ENCODE measurements at regions not wholly inside any gene's neighbourhood (a gene's known extent, or its start where the extent isn't known, plus 50 kb on each side); places are given as distances from the start of the nearest gene placed in this dataset.

DNA sequence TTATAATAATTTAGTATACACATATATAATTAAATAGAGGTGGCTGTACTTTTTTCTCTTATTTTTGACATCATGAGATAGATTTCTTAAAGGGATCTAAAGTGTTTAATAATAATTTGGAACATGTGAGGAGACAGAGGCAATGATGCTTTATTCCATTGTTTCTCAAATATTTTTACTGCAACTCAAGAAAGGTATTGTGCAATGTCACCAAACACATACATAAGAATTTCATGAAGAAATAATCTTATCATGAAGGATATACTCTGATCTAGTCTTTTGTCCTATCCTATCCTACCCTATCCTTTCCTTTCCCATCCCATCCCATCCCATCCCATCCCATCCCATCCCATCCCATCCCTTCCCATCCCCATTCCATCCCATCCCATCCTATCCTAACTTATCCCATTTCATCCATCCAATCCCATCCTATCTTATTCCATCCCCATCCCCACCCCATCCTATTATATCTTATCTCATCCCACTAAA is 232.1 kb upstream of the SMIM21 start:
- DNase-seq = no peak

DNA sequence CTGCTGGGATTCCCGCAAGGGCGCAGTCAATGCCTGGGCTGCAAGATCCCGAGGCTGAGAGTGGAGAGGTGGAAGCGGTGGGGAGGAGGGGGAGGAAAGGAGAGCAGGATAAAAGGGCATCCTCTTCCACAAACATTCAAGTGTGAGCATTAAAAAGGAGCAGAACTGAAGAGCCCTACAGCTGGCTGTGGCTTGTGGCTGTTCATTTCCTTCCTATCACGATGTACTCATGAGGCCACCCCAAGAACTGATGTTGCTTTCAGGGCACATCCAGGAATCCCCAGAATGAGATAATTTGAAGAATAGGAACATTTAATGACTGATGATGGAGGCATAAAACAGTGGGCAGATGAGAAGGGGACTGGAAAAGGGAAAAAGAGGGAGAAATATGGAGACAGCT is 230.8 kb upstream of the SMIM21 start:
- no peak for DNase-seq

DNA sequence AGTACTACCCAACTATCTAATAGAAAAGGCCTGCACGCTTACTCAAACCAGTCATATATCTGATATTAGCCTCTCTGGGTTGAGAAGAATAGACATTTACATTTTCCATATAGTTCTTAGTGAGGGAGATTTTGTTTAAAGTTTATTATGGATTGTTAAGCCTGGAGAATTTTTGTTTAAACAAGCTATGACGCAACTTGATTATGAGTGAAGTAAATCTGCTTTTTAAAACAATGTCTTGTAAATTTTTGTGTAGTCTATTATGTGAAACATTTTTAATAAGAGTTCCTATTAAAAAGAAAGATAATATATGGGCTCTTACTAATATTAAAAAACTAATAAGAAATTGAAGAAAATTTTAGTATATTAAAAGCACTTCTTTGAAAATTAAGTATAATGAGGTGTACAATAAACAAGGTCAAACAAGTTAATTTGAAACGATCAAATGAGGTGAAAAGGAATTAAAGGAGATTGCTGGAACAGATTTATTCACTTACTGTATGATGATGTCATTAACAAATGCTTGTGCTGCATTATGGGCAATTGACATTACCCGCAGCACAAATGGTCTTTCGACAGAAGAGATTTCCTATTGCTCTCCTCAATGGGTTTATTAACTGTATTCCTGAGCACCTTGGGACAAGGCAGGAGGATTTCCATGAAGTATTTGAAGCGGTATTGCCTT is 229.2 kb upstream of the SMIM21 start:
- no peak for DNase-seq

DNA sequence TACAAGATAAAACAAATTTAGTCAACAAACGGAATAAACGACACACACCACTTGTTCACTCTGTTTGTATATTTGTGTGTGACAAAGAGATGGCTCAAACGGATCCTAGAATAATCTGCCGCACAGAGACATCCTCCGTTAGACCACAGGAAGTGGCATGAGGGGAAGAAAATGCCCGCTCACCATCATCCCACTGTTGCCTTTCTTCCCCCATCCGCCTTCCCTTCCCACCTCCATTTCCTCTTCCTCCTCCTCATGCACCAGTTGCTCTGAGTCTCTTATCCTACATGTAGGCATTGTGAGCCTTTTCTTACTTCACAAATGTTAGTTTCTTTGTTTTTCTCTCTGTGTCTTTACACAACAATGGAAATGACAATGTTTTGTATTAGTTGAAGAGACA is 228.5 kb upstream of the SMIM21 start:
- DNase-seq = no peak

DNA sequence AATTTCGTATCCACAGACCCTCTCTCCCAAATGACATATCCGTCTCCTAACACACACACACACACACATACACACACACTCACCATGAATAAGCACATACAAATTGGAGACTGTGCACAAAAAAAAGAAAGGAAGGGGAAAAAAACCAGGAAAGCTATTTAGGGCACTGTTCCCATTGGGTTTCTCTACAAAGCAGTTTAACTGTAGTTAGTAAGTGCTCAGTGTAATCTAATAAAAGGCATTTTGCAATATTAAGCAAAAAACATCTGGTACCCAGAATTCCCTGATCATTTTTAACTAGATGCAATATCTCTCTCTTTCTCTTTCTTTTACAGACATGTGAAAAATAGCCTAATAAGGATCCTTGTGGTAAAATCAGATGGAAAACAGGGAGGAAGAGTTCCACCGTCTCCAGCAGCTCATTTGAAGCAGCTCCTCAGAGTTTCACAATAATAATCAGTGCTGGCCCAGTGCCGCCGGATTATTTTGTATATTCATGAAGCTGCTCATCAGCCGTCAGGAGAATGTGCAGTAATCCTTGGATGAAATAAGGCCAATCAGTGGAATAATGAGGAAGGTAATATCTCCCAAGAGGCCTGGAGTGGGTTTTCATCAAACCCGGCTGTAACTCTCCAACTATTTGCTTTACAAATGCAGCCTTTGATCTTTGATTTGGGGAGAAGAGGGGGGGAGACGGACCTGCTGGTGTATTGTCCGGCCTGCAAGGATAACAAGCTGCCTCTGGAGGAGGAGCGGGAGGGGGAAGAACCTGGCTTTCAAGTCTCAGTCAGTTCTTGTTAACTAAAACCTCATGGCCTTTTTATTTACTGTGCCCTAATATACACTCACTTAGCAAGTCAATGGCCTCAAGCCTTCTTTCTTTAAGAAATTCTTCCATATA is 227.6 kb upstream of the SMIM21 start:
- peak; percentile 85 for DNase-seq

DNA sequence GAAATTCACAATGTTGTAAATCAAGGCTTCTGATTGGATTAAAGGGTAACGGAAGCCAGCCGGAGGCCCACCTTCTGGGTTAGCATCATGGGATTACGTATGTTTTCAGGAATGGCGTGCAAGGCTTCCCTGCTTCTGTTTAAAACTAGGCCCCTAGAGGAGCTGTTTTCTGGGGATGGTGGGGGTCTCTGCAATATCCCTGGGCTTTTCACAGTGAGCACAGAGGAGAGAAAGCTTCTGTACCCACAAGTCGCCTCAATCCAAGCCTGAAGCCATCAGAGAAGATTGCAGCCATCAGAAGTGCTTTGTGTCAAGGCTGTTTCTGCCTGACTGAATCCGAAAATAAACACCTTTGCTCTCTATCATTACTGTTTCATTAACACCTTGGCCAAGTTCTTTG is 226.9 kb upstream of the SMIM21 start:
- no peak for DNase-seq

DNA sequence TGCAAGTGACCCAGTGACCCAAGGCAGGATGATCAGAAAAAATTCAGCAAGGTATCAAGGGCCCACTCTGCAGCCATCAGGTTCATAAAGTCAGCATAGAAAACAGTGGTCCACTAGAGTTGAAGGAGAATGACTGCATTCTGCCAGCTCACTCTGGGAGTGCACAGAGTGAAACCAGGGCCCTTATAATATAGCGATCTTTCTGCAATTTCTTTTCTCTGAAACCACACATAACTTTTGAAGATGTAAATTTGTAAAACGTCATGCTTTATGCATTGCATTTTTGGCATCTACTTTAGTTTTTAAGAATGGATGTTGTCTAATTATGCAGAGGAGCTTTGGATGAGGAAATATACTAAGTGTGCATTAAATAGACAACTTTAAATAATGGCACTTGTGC is 225.0 kb upstream of the SMIM21 start:
- no peak for DNase-seq

DNA sequence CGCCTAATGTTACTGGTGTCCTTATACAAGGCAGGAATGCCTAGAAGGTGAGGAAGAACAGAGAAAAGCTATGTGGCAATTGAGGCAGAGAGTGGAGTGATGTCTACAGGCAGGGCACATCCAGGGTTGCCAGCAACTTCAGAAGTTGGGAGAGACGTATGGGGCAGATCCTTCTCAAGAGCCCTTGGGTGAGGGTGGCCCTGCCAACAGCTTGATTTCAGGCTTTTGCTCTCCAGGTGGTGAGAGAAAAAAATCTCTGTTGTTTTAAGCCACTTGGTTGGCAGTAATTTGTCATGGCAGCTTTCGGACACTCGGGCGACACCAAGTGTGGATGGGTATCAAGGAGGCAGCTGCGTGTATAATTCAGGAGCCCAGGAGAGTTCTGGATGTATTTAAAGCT is 217.4 kb upstream of the SMIM21 start:
- DNase-seq = no peak

DNA sequence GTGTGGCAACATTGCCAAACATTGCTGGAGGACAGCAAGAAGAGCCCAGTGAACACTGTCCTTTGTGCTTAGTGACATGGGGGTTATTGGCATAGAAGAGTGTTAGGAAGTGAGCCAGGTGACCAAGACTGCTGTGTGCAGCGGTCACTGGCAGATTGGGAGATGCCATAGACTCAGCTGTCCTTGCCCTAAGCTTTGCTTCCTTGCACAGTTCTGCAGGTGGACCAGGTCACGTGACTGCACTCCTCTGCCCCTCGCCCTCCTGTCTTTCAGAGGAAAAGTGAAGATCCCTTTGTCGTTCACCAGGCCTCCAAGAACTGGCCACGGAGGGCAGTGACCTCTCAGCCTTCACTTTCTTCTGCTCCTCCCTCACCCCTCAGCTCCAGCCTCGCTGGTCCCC is 215.6 kb upstream of the SMIM21 start:
- no peak for DNase-seq

DNA sequence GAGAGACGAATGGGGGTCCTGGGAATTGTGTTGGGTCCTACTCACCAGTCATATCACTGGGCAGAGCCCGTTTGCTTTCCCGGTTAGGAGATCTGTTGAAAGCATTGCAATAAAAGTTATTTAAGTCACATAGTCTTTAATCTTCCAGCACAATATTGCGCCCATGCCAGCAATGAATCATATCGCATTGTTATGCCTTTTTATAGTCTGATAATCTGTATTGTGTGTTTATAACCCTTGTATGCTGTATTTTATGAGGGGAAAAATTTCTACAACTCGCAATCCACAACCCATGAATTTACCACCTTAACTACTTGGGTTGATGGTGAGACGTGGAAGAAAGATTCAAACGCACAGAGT is 211.9 kb upstream of the SMIM21 start:
- peak; percentile 92 for DNase-seq

DNA sequence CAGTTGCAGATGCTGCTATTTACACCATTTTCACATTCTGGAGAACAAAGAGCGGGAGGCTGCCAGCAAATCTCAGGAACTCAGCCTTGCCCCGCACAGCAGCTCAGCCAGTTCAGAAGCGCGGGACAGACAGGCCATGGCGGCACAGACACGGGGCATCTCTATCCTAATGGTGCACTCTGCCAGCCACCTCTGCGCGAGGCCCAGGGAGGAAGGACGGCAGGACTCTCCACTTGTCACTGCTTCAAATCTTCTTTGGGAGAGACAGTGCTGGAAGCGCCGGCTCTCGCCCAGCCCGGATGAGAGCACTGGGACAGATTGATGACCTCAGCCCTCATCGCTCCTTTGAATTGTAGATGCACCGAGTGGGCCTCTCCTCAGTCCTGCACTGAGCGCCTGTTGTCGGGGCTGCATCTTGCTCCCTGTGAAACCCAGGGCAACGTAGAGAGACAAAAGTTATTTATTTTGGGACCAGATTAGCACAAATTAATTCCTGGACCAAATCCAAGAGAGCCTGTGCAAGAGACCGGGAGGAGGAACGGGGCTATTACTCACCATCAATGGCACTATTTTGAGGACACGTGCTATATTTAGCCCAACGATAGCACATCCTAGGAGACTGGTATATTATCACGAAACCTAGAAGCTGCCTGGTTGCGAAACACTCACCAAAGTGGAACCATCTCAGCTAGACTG is 211.4 kb upstream of the SMIM21 start:
- peak; percentile 92 for DNase-seq

DNA sequence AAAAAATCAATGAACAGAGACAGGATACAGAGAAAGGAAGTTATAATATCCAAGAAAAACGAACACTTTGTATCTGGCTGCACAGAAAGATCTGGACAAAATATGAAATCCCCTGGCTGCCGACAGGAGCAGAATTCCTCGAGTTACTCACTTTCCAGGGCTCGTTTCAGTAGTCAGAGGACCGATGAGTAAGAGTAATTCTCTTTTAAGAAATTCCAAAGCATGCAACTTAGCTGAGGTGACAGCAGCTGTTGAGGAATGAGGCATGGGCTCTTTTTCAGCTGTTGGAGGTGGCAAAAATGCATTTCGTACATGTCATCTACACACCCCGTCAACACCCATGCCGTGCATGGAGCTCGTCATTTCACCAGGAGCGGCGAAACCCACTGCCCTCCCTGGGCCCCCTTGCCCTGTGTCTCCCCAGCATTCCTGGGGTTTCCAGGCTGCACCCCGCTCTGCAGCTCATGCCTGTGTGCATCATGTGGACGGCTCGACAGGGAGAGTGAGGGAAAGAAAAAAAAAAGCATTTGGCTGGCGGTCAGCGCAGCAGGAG is 210.8 kb upstream of the SMIM21 start:
- DNase-seq = peak; percentile 77

DNA sequence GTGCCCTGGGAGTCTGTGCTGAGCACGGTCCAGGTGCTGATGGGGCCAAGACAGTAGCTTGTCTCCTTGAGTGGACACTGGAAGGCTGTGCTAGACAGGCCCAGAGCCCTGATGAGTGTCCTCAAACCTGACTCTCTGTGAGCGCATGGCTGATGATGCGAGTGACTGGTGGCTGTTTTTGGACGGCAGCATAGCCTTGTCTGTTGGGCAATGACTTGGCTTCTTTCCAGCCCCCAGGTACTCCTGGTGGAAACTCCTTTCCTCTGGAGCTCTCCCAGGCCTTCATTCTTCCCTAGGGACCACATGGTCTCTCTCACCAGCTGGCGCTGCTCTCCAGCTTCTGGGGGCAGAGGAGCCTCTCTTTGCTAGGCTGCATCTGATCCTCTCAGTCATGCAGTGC is 207.6 kb upstream of the SMIM21 start:
- no peak for DNase-seq

DNA sequence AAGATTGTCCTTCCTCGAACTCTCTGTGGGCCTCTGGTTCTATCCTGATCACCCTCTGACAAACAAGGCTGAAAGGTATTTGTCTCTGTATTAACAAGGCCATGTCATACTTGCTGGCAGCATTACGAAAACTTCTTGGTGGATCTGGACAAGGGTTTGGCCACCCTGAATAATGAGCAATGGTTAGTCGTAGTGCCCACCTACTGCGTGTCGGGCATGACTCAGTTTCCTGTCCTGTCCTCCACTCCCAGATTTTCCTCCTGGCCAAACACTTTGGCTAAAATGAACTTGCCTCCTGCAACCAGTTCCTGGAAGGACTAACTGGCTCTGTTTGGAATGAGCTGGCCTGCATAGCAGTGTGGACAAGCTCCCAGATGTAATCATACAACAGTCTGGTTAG is 198.5 kb upstream of the SMIM21 start:
- DNase-seq = no peak

DNA sequence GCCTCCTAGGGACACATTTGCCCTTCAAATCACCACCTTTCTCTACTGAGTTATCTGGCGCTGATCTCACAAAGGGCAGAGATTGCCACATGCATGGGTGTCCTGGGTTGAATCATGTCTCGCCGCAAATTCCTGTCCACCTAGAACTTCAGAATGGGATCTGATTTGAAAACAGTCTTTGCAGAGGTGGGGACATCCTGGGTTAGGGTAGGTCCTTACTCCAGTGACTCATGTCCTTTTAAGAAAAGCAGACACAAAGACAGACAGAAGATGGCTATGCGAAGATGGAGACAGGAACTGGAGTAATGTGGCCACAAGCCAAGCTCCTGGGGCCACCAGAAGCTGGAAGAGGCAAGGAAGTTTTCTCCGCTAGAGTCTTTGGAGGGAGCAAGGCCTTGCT is 197.4 kb upstream of the SMIM21 start:
- no peak for DNase-seq

DNA sequence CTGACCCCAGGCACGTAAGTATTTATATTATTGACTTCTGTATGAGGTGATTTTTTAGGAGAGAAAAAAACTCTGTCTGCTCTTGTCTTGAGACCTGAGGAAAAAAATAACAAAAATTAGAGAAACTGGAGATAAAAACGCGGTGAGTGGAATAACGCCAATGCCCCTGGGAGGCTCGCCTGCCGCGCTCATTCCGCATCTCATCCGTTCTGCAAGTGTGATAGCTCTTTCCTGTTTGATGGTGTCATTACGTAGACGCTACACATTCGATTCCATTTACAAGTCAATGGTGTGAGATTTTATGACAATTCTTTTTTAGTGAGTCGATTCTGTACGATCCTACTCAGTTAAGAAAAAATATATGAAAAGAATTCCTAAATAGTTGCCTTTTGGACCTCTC is 194.3 kb upstream of the SMIM21 start:
- DNase-seq = no peak

DNA sequence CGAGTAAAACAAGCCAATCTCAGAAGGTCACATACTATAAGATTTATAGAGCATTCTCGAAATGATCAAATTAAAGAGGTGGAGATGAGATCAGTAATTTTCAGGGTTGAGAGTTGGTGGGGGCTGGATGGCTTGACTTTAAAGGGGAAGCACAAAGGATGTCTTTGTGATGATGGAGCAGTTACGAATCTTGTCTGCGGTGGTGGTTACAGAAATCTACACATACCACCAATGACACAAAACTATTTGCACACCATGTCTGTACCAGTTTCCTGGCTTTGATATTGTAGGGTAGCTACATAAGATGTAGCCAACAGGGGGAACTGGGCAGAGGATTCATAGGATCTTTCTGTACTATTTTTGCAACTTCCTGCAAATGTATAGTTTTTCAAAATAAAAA is 190.6 kb upstream of the SMIM21 start:
- DNase-seq = no peak

DNA sequence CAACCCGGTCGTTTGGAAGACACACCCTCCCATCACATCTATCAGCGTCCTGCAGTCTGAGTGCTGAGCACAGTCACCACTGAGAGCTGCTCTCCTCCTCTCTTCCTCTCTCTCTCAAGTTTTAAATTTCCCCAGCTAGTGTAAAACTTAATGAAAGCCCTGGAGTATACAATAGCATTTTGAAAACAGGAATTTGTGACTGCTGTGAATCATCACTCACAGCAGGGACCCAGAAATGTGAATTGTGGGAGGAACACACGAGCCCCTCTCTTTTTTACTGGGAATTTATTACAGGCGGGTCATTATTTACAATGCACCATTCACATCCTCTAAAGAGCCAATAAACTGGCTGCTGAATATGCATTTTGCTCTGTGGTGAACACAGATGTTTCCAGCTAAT is 185.0 kb upstream of the SMIM21 start:
- DNase-seq = no peak

DNA sequence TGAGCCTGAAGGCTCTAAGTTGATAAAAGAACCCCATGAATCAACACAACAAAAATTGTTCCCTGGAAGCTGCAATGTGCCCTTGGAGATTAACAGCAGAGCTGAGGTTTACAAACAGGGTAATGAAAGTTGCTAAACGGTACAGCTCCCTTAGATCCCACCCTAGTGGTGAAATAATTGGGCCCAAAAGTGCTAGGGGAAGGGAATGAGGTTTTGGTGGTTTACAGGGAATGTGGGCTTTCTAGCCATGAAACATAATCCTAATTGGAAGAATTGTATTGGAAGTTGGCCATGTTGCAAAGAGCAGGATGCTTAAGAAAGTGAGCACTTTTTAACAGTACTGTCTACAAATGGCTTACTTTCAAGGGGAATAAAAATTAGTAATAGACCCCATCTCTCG is 180.2 kb upstream of the SMIM21 start:
- DNase-seq = no peak

DNA sequence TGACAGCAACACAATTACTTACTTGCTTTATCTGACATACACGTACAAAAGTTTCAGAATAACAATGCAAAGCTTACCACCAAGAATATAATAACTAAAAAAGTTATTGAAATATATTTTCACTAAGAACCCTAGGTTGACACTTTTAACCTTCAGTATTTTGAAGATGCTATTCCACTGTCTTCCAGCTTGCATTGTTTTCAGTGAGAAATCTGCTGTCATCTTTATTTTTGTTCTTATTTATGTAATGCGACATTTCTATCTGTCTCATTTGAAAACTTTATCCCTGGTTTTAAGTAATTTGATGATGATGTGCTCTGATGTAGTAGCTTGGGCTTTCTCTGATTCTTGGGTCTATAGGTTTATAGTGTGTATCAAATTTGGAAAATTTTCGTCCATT is 165.0 kb upstream of the SMIM21 start:
- no peak for DNase-seq

DNA sequence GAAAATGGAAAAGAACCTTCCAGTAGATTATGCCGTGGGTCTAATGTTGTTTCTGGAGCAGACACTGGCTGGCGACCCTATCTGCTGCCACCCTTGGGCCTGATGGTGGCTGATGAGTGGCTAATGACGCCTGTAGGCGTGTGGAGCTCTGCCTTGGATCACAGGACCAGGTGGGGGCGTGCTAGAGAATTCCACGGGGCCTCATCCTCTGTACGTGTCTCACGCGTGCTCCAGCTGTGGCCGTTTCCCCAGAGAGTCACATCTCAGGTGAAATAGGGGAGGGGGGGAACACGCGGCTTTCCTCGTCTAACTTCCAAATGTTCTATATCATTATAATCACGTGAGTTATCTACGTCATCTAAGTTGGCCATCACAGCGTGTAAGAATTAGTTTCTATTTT is 160.9 kb upstream of the SMIM21 start:
- no peak for DNase-seq

DNA sequence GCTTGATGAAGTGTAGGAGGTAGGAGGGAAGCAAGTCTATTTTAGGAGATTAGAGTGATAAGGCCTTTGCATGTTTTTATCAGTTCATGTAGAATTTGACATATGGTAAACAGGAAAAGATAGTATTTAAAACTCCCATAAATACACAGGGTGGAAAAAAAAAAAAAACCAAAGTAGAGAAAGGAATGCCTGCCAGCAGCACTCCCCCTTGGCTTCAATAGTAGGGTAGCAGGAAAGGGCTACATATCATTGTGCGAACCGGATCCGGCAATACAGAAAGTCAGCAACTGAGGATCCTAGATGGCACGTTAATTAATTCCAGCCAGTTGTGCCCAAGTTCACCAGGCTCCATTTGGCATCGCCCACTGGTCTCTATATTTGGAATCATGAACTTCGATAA is 159.6 kb upstream of the SMIM21 start:
- DNase-seq = no peak

Measured in skin of body (tissue), 1 donor.